WTC11 (cell line): ENCODE measurements at regions not wholly inside any gene's neighbourhood (a gene's known extent, or its start where the extent isn't known, plus 50 kb on each side); places are given as distances from the start of the nearest gene placed in this dataset.

Source experiments
- NR2C2 ChIP-seq: sonication (generic); formaldehyde crosslinking; IDR thresholded peaks from 2 replicates; pipeline ENCODE4 v1.8.0; 2022; ENCODE audit warnings: mild to moderate bottlenecking, missing genetic modification reagents
- TF ChIP-seq, protein P1 (sequence below): fragments of 200-600 bp; IDR thresholded peaks from 2 replicates; pipeline ENCODE4 v1.8.0; 2022; ENCODE audit warnings: antibody characterized with exemption
- TF ChIP-seq, protein P2 (sequence below): sonication (generic); formaldehyde crosslinking; IDR thresholded peaks from 2 replicates; pipeline ENCODE4 v1.8.0; 2022; ENCODE audit warnings: mild to moderate bottlenecking, missing genetic modification reagents
- TF ChIP-seq, protein P3 (sequence below): sonication (generic); formaldehyde crosslinking; IDR thresholded peaks from 2 replicates; pipeline ENCODE4 v1.8.1; 2023; ENCODE audit warnings: mild to moderate bottlenecking, moderate library complexity, missing genetic modification reagents

DNA sequence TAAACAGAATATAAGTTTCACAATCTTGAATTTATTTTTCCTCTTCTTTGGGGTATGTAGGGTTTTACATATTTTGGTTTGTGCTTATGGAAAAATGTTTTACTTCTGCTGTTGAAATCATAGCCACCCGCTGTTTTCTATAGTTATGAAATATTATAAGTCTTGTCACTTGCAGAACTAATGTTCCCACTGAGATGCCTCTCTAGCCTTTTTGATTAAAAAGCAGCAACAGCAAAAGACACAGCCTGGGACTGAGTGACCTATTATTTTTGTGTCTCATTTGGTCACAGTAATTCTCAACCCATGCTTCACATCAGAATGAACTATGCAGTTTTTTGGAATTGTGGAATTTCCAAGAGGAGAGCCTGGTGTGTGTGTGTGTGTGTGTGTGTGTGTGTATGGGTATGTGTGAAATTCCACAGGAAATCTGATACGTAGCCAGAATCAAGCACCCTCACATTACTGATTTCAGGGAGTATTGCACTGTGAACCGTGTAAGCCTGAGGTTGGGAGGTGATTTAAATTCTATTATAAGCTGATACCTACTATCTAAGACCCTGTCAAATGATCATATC, 55.7 kb upstream of the FRMD6 start:
- TF ChIP-seq, protein P1, sequence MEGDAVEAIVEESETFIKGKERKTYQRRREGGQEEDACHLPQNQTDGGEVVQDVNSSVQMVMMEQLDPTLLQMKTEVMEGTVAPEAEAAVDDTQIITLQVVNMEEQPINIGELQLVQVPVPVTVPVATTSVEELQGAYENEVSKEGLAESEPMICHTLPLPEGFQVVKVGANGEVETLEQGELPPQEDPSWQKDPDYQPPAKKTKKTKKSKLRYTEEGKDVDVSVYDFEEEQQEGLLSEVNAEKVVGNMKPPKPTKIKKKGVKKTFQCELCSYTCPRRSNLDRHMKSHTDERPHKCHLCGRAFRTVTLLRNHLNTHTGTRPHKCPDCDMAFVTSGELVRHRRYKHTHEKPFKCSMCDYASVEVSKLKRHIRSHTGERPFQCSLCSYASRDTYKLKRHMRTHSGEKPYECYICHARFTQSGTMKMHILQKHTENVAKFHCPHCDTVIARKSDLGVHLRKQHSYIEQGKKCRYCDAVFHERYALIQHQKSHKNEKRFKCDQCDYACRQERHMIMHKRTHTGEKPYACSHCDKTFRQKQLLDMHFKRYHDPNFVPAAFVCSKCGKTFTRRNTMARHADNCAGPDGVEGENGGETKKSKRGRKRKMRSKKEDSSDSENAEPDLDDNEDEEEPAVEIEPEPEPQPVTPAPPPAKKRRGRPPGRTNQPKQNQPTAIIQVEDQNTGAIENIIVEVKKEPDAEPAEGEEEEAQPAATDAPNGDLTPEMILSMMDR, result no peak
- no peak for TF ChIP-seq NR2C2
- TF ChIP-seq, protein P2, sequence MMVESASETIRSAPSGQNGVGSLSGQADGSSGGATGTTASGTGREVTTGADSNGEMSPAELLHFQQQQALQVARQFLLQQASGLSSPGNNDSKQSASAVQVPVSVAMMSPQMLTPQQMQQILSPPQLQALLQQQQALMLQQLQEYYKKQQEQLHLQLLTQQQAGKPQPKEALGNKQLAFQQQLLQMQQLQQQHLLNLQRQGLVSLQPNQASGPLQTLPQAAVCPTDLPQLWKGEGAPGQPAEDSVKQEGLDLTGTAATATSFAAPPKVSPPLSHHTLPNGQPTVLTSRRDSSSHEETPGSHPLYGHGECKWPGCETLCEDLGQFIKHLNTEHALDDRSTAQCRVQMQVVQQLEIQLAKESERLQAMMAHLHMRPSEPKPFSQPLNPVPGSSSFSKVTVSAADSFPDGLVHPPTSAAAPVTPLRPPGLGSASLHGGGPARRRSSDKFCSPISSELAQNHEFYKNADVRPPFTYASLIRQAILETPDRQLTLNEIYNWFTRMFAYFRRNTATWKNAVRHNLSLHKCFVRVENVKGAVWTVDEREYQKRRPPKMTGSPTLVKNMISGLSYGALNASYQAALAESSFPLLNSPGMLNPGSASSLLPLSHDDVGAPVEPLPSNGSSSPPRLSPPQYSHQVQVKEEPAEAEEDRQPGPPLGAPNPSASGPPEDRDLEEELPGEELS (CRISPR knock-in tag), result no peak
- TF ChIP-seq, protein P3, sequence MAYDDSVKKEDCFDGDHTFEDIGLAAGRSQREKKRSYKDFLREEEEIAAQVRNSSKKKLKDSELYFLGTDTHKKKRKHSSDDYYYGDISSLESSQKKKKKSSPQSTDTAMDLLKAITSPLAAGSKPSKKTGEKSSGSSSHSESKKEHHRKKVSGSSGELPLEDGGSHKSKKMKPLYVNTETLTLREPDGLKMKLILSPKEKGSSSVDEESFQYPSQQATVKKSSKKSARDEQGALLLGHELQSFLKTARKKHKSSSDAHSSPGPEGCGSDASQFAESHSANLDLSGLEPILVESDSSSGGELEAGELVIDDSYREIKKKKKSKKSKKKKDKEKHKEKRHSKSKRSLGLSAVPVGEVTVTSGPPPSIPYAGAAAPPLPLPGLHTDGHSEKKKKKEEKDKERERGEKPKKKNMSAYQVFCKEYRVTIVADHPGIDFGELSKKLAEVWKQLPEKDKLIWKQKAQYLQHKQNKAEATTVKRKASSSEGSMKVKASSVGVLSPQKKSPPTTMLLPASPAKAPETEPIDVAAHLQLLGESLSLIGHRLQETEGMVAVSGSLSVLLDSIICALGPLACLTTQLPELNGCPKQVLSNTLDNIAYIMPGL (CRISPR knock-in tag), result no peak
